Stomach (tissue), 4 donors: ENCODE measurements at regions not wholly inside any gene's neighbourhood (a gene's known extent, or its start where the extent isn't known, plus 50 kb on each side); places are given as distances from the start of the nearest gene placed in this dataset.

Experiments used
- CTCF ChIP-seq, 7 experiments: fragments of 450-650 bp in 4 of 7; fragments of 200-600 bp in 3 of 7; sonication (generic) in 3 of 7; IDR thresholded peaks; one replicate each; pipeline ENCODE4 v1.5.1; 2016 to 2019; ENCODE audit warnings: antibody characterized with exemption in 7 of 7, control low read depth in 2 of 7, mild to moderate bottlenecking in 1 of 7
- EP300 ChIP-seq: sonication (generic); formaldehyde crosslinking; IDR thresholded peaks from one replicate; pipeline ENCODE4 v1.6.1; 2017; ENCODE audit warnings: antibody characterized with exemption
- POLR2A ChIP-seq, 4 donors: fragments of 450-650 bp; IDR thresholded peaks; one replicate each; pipeline ENCODE4 v1.6.1; 2016; ENCODE audit warnings: antibody characterized with exemption in 4 of 4, control low read depth in 2 of 4, mild to moderate bottlenecking in 1 of 4, moderate library complexity in 1 of 4
- POLR2AphosphoS5 ChIP-seq, 3 donors: sonication (generic); formaldehyde crosslinking; IDR thresholded peaks; one replicate each; pipeline ENCODE4 v1.6.1; 2016; ENCODE audit warnings: antibody characterized with exemption in 3 of 3

- TF ChIP-seq CTCF (IDR thresholded peaks at IDR 0.05) (no peak), POLR2A (IDR thresholded peaks at IDR 0.05) (no peak), EP300 (no peak), POLR2AphosphoS5 (IDR thresholded peaks at IDR 0.05) (no peak)
Observed at GRCh38 chr18:53644799-53645471, 579.5 kb downstream of the MBD2 start.
